Uterus (tissue), 2 donors: ENCODE measurements at regions not wholly inside any gene's neighbourhood (a gene's known extent, or its start where the extent isn't known, plus 50 kb on each side); places are given as distances from the start of the nearest gene placed in this dataset.

Source experiments
- POLR2A ChIP-seq, 2 donors: fragments of 450-650 bp; IDR thresholded peaks; one replicate each; pipeline ENCODE4 v1.6.1; 2016; ENCODE audit warnings: antibody characterized with exemption in 2 of 2, mild to moderate bottlenecking in 1 of 2, moderate library complexity in 1 of 2
- TF ChIP-seq, protein P1 (sequence below), 4 experiments: fragments of 200-600 bp in 2 of 4; fragments of 450-650 bp in 2 of 4; sonication (generic) in 2 of 4; IDR thresholded peaks; one replicate each; pipeline ENCODE4 v1.5.1; 2016 to 2019; ENCODE audit warnings: antibody characterized with exemption in 4 of 4, mild to moderate bottlenecking in 2 of 4, moderate library complexity in 1 of 4

- TF ChIP-seq, protein P1, sequence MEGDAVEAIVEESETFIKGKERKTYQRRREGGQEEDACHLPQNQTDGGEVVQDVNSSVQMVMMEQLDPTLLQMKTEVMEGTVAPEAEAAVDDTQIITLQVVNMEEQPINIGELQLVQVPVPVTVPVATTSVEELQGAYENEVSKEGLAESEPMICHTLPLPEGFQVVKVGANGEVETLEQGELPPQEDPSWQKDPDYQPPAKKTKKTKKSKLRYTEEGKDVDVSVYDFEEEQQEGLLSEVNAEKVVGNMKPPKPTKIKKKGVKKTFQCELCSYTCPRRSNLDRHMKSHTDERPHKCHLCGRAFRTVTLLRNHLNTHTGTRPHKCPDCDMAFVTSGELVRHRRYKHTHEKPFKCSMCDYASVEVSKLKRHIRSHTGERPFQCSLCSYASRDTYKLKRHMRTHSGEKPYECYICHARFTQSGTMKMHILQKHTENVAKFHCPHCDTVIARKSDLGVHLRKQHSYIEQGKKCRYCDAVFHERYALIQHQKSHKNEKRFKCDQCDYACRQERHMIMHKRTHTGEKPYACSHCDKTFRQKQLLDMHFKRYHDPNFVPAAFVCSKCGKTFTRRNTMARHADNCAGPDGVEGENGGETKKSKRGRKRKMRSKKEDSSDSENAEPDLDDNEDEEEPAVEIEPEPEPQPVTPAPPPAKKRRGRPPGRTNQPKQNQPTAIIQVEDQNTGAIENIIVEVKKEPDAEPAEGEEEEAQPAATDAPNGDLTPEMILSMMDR (IDR thresholded peaks at IDR 0.05) = no peak
- TF ChIP-seq POLR2A (IDR thresholded peaks at IDR 0.05) = no peak
These were observed 60.2 kb upstream of the TOP3B start for GRCh38 chr22:22042599-22043295.
